BLaER1 (cell line): ENCODE measurements at regions not wholly inside any gene's neighbourhood (a gene's known extent, or its start where the extent isn't known, plus 50 kb on each side); places are given as distances from the start of the nearest gene placed in this dataset.

Experiments used
- H3K27ac ChIP-seq: shearing (Covaris generic); formaldehyde crosslinking; 2 replicates; pipeline ENCODE4 v1.8.1; 2022
- H3K27me3 ChIP-seq: shearing (Covaris generic); formaldehyde crosslinking; 2 replicates; pipeline ENCODE4 v1.8.1; 2022
- H3K36me3 ChIP-seq: shearing (Covaris generic); formaldehyde crosslinking; 2 replicates; pipeline ENCODE4 v1.8.1; 2022
- H3K4me1 ChIP-seq: shearing (Covaris generic); formaldehyde crosslinking; 2 replicates; pipeline ENCODE4 v1.8.1; 2022
- H3K4me2 ChIP-seq: shearing (Covaris generic); formaldehyde crosslinking; 2 replicates; pipeline ENCODE4 v1.8.1; 2022
- H3K4me3 ChIP-seq: shearing (Covaris generic); formaldehyde crosslinking; 2 replicates; pipeline ENCODE4 v1.8.1; 2022
- H3K9ac ChIP-seq: shearing (Covaris generic); formaldehyde crosslinking; 2 replicates; pipeline ENCODE4 v1.8.1; 2022
- H3K9me3 ChIP-seq: shearing (Covaris generic); formaldehyde crosslinking; 2 replicates; pipeline ENCODE4 v1.8.1; 2022
- H4K20me1 ChIP-seq: shearing (Covaris generic); formaldehyde crosslinking; 2 replicates; pipeline ENCODE4 v1.8.1; 2022
- Cebpa-rat ChIP-seq: shearing (Covaris generic); IDR thresholded peaks from 2 replicates; pipeline ENCODE4 v1.8.1; 2022

- H3K4me2 ChIP-seq = no peak overlapping the region
- H3K27me3 ChIP-seq = no peaks in the 10 kb centered on the region
These were observed 156.6 kb upstream of the TRIM24 start for GRCh38 chr7:138303230-138304070.

GRCh38 chr7:138304071-138304320 lies 156.1 kb upstream of the TRIM24 start:
- no peak for TF ChIP-seq Cebpa-rat
- no peaks in the 10 kb centered on the region for H4K20me1 ChIP-seq
- no peaks in the 10 kb centered on the region for H3K4me1 ChIP-seq
- no peaks in the 10 kb centered on the region for H3K27me3 ChIP-seq
- no peak overlapping the region for H3K9ac ChIP-seq
- H3K4me3 ChIP-seq = no peak overlapping the region
- H3K4me2 ChIP-seq = no peak overlapping the region
- no peaks in the 10 kb centered on the region for H3K36me3 ChIP-seq
- no peaks in the 10 kb centered on the region for H3K9me3 ChIP-seq
- no peak overlapping the region for H3K27ac ChIP-seq

More at GRCh38 chr7:138303230-138304070, 156.6 kb upstream of the TRIM24 start:
- Histone ChIP-seq H3K36me3 (no peaks in the 10 kb centered on the region), H3K9me3 (no peaks in the 10 kb centered on the region), H4K20me1 (no peaks in the 10 kb centered on the region), H3K4me3 (no peak overlapping the region), H3K27ac (no peak overlapping the region), H3K4me1 (no peaks in the 10 kb centered on the region), H3K9ac (no peak overlapping the region)
- no peak for TF ChIP-seq Cebpa-rat

- Histone ChIP-seq H3K27me3 (no peaks in the 10 kb centered on the region), H3K4me3 (no peak overlapping the region), H4K20me1 (no peaks in the 10 kb centered on the region), H3K36me3 (no peaks in the 10 kb centered on the region), H3K9me3 (no peaks in the 10 kb centered on the region), H3K27ac (no peak overlapping the region), H3K4me2 (no peak overlapping the region), H3K4me1 (no peaks in the 10 kb centered on the region), H3K9ac (no peak overlapping the region)
- no peak for TF ChIP-seq Cebpa-rat
These were observed 152.4 kb upstream of the TRIM24 start for GRCh38 chr7:138307633-138308032.

GRCh38 chr7:138308136-138308535 lies 151.9 kb upstream of the TRIM24 start:
- H3K36me3 ChIP-seq = no peaks in the 10 kb centered on the region
- no peak for TF ChIP-seq Cebpa-rat
- H3K4me2 ChIP-seq = no peak overlapping the region
- H3K4me1 ChIP-seq = no peaks in the 10 kb centered on the region
- no peaks in the 10 kb centered on the region for H4K20me1 ChIP-seq
- H3K27me3 ChIP-seq = no peaks in the 10 kb centered on the region
- H3K9me3 ChIP-seq = no peaks in the 10 kb centered on the region
- no peak overlapping the region for H3K4me3 ChIP-seq
- H3K27ac ChIP-seq = no peak overlapping the region
- H3K9ac ChIP-seq = no peak overlapping the region

GRCh38 chr7:138309186-138309585 lies 150.9 kb upstream of the TRIM24 start:
- no peak for TF ChIP-seq Cebpa-rat
- Histone ChIP-seq H3K9ac (no peak overlapping the region), H3K4me3 (no peak overlapping the region), H3K27ac (no peak overlapping the region), H3K27me3 (no peaks in the 10 kb centered on the region), H3K4me2 (no peak overlapping the region), H4K20me1 (no peaks in the 10 kb centered on the region), H3K4me1 (no peaks in the 10 kb centered on the region), H3K36me3 (no peaks in the 10 kb centered on the region), H3K9me3 (no peaks in the 10 kb centered on the region)

GRCh38 chr7:138313829-138314178 lies 146.3 kb upstream of the TRIM24 start:
- TF ChIP-seq Cebpa-rat = no peak
- H3K4me1 ChIP-seq = no peaks in the 10 kb centered on the region

GRCh38 chr7:138316421-138317043 lies 143.5 kb upstream of the TRIM24 start:
- H3K4me1 ChIP-seq = no peaks in the 10 kb centered on the region
- H3K9me3 ChIP-seq = no peaks in the 10 kb centered on the region
- no peaks in the 10 kb centered on the region for H4K20me1 ChIP-seq
- no peaks in the 10 kb centered on the region for H3K36me3 ChIP-seq
- no peaks in the 10 kb centered on the region for H3K27me3 ChIP-seq
- H3K27ac ChIP-seq = no peak overlapping the region
- TF ChIP-seq Cebpa-rat = no peak
- no peak overlapping the region for H3K4me3 ChIP-seq
- H3K9ac ChIP-seq = no peak overlapping the region
- no peak overlapping the region for H3K4me2 ChIP-seq

More at GRCh38 chr7:138313829-138314178, 146.3 kb upstream of the TRIM24 start:
- no peak overlapping the region for H3K4me3 ChIP-seq
- no peaks in the 10 kb centered on the region for H3K9me3 ChIP-seq
- H3K27me3 ChIP-seq = no peaks in the 10 kb centered on the region
- no peaks in the 10 kb centered on the region for H3K36me3 ChIP-seq
- H3K4me2 ChIP-seq = no peak overlapping the region
- H4K20me1 ChIP-seq = no peaks in the 10 kb centered on the region
- no peak overlapping the region for H3K27ac ChIP-seq
- no peak overlapping the region for H3K9ac ChIP-seq

- Histone ChIP-seq H3K4me3 (no peak overlapping the region), H3K36me3 (no peaks in the 10 kb centered on the region), H3K4me1 (no peaks in the 10 kb centered on the region), H4K20me1 (no peaks in the 10 kb centered on the region), H3K9ac (no peak overlapping the region), H3K27me3 (no peaks in the 10 kb centered on the region), H3K4me2 (no peak overlapping the region), H3K27ac (no peak overlapping the region), H3K9me3 (no peaks in the 10 kb centered on the region)
- no peak for TF ChIP-seq Cebpa-rat
These were observed 142.9 kb upstream of the TRIM24 start for GRCh38 chr7:138317044-138317596.

- H3K27ac ChIP-seq = no peak overlapping the region
- no peaks in the 10 kb centered on the region for H3K4me1 ChIP-seq
- H3K27me3 ChIP-seq = no peaks in the 10 kb centered on the region
- H3K36me3 ChIP-seq = no peaks in the 10 kb centered on the region
- TF ChIP-seq Cebpa-rat = no peak
- no peak overlapping the region for H3K9ac ChIP-seq
- H3K9me3 ChIP-seq = peaks cover 36% of the 10 kb centered on the region
- H3K4me2 ChIP-seq = no peak overlapping the region
- H3K4me3 ChIP-seq = no peak overlapping the region
- H4K20me1 ChIP-seq = no peaks in the 10 kb centered on the region
These were observed 135.1 kb upstream of the TRIM24 start for GRCh38 chr7:138324941-138325340.

- H3K27me3 ChIP-seq = no peaks in the 10 kb centered on the region
- H3K4me1 ChIP-seq = no peaks in the 10 kb centered on the region
- H3K4me3 ChIP-seq = no peak overlapping the region
- H3K4me2 ChIP-seq = no peak overlapping the region
- H3K9me3 ChIP-seq = peaks cover 38% of the 10 kb centered on the region
- no peaks in the 10 kb centered on the region for H3K36me3 ChIP-seq
- H3K27ac ChIP-seq = no peak overlapping the region
- no peaks in the 10 kb centered on the region for H4K20me1 ChIP-seq
- no peak for TF ChIP-seq Cebpa-rat
- H3K9ac ChIP-seq = no peak overlapping the region
These were observed 134.6 kb upstream of the TRIM24 start for GRCh38 chr7:138325434-138325833.
